ENCODE measurements at regions not wholly inside any gene's neighbourhood (a gene's known extent, or its start where the extent isn't known, plus 50 kb on each side); places are given as distances from the start of the nearest gene placed in this dataset.

DNA sequence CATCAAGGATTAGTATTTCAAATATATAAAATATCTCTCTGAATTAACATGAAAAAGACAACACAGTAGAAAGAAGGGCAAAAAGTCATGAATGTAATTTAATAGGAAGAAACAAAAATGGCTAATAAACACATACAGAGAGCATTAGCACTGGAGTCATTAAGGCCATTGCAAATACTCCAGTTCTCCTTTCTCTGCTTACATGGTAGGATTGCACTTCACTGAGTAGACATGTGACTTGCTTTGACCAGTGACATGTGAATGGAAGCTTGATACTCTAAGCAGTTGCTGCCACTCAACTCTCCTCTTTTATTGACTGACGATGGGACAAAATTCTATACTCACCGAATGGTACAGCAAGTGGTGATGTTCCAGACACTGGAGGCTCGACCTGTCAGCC, 153.9 kb upstream of the LGALSL start:
- Histone ChIP-seq H3K9me3 (replicated peaks in 1 of 2; ENCODE audit: control insufficient read depth in 1 of 2, insufficient read depth in 1 of 2, low read length in 2 of 2) (no peaks in the 10 kb centered on the region), H3K4me1 (ENCODE audit: control insufficient read depth in 1 of 2, insufficient read depth in 2 of 2, low read length in 2 of 2) (peaks cover 4% of the 10 kb centered on the region in 2 donors), H2AFZ (ENCODE audit: insufficient read depth, low read depth, low read length, poor library complexity, severe bottlenecking) (no peak overlapping the region), H3K4me3 (replicated peaks in 1 of 3; ENCODE audit: low read depth in 2 of 3, low read length in 3 of 3) (no peak overlapping the region), H4K20me1 (ENCODE audit: insufficient read depth, low read length) (no peaks in the 10 kb centered on the region), H3K9ac (ENCODE audit: insufficient read depth, low read length, poor library complexity, severe bottlenecking) (no peak overlapping the region), H3K4me2 (replicated peaks; ENCODE audit: extremely low read depth, low read length, poor library complexity, severe bottlenecking) (no peak overlapping the region), H3K27ac (ENCODE audit: low read depth in 1 of 2, low read length in 2 of 2) (no peak overlapping the region), H3K27me3 (ENCODE audit: control insufficient read depth in 2 of 2, insufficient read depth in 2 of 2, low read length in 2 of 2) (no peaks in the 10 kb centered on the region), H3K36me3 (replicated peaks in 1 of 2; ENCODE audit: control insufficient read depth in 1 of 2, insufficient read depth in 2 of 2, low read length in 2 of 2) (no peaks in the 10 kb centered on the region), H3K79me2 (ENCODE audit: insufficient read depth, low read length) (no peaks in the 10 kb centered on the region)
- Mint-ChIP-seq H3K4me3 (no peak overlapping the region), H3K27ac (no peak overlapping the region), H3K4me1 (peaks cover 23% of the 10 kb centered on the region), H3K36me3 (no peaks in the 10 kb centered on the region), H3K27me3 (ENCODE audit: low read depth in 3 of 3) (peaks cover 3 to 15% (median 4%) of the 10 kb centered on the region in 3 donors), H3K9me3 (peaks cover 0 to under 1% (median 0%) of the 10 kb centered on the region in 7 donors)
- TF ChIP-seq, protein P1, sequence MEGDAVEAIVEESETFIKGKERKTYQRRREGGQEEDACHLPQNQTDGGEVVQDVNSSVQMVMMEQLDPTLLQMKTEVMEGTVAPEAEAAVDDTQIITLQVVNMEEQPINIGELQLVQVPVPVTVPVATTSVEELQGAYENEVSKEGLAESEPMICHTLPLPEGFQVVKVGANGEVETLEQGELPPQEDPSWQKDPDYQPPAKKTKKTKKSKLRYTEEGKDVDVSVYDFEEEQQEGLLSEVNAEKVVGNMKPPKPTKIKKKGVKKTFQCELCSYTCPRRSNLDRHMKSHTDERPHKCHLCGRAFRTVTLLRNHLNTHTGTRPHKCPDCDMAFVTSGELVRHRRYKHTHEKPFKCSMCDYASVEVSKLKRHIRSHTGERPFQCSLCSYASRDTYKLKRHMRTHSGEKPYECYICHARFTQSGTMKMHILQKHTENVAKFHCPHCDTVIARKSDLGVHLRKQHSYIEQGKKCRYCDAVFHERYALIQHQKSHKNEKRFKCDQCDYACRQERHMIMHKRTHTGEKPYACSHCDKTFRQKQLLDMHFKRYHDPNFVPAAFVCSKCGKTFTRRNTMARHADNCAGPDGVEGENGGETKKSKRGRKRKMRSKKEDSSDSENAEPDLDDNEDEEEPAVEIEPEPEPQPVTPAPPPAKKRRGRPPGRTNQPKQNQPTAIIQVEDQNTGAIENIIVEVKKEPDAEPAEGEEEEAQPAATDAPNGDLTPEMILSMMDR (IDR thresholded peaks at IDR 0.05), result no peak
- intact Hi-C loops (cut with micrococcal nuclease), result no loop called here
- 100% methylated on average over 1 of the region's 3 CpGs for WGBS (ENCODE audit: insufficient coverage)
- peak; percentile 12 to 27 (median 16) for DNase-seq

DNA sequence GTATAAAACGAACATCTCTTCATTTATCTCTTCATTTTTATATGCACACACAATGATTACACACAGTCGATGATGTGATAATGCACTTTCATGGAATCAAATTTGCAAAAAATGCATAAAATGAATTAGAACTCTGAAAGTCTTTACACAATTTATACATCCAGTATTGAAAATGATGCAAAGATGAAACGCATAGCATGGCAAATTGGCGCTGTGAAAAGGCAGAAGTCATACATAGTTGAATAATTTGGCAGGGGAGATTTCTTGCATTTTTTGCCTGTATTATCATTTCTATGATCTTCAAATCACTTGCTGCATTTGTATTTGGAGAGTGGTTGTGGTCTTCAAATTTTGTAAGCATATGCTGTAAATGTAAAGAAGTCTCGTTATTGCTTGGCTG, 150.7 kb upstream of the LGALSL start:
- no peaks in the 10 kb centered on the region for H3K36me3 Mint-ChIP-seq

More for the DNA sequence above, 150.7 kb upstream of the LGALSL start:
- Histone ChIP-seq H3K9me3 (replicated peaks in 1 of 2; ENCODE audit: control insufficient read depth in 1 of 2, insufficient read depth in 1 of 2, low read length in 2 of 2) (no peaks in the 10 kb centered on the region), H3K4me1 (ENCODE audit: control insufficient read depth in 1 of 2, insufficient read depth in 2 of 2, low read length in 2 of 2) (no peaks in the 10 kb centered on the region), H3K9ac (ENCODE audit: insufficient read depth, low read length, poor library complexity, severe bottlenecking) (no peak overlapping the region), H3K4me3 (replicated peaks in 1 of 3; ENCODE audit: low read depth in 2 of 3, low read length in 3 of 3) (no peak overlapping the region), H4K20me1 (ENCODE audit: insufficient read depth, low read length) (no peaks in the 10 kb centered on the region), H2AFZ (ENCODE audit: insufficient read depth, low read depth, low read length, poor library complexity, severe bottlenecking) (no peak overlapping the region), H3K27me3 (ENCODE audit: control insufficient read depth in 2 of 2, insufficient read depth in 2 of 2, low read length in 2 of 2) (no peaks in the 10 kb centered on the region), H3K79me2 (ENCODE audit: insufficient read depth, low read length) (no peaks in the 10 kb centered on the region), H3K4me2 (replicated peaks; ENCODE audit: extremely low read depth, low read length, poor library complexity, severe bottlenecking) (no peak overlapping the region), H3K36me3 (replicated peaks in 1 of 2; ENCODE audit: control insufficient read depth in 1 of 2, insufficient read depth in 2 of 2, low read length in 2 of 2) (no peaks in the 10 kb centered on the region), H3K27ac (ENCODE audit: low read depth in 1 of 2, low read length in 2 of 2) (no peak overlapping the region)
- Mint-ChIP-seq H3K4me1 (peaks cover 8% of the 10 kb centered on the region), H3K27me3 (ENCODE audit: low read depth in 3 of 3) (peaks cover 2 to 6% (median 3%) of the 10 kb centered on the region in 3 donors), H3K27ac (no peak overlapping the region), H3K4me3 (no peak overlapping the region), H3K9me3 (peaks cover 0 to 7% (median 0%) of the 10 kb centered on the region in 7 donors)
- DNase-seq, result no peak
- intact Hi-C loops (cut with micrococcal nuclease), result no loop called here
- TF ChIP-seq, protein P1 (IDR thresholded peaks at IDR 0.05), result no peak
- no CpG with 5 or more reads among the region's 5 CpGs for WGBS (ENCODE audit: insufficient coverage)
